ENCODE measurements at regions not wholly inside any gene's neighbourhood (a gene's known extent, or its start where the extent isn't known, plus 50 kb on each side); places are given as distances from the start of the nearest gene placed in this dataset.
"Not testable (repeated sequence)": the region's sequence is repeated elsewhere in the genome, so short reads cannot be mapped to it uniquely, and the experiment has no call there.

- Histone ChIP-seq H3K27ac (no peak overlapping the region), H3K36me3 (ENCODE audit: insufficient read depth, low read length) (no peaks in the 10 kb centered on the region), H3K4me3 (no peak overlapping the region), H3K9ac (ENCODE audit: insufficient read length) (no peak overlapping the region), H3K9me3 (ENCODE audit: low read depth, low read length) (no peaks in the 10 kb centered on the region)
- TF ChIP-seq FOXP2 (optimal IDR thresholded peaks at IDR 0.05; ENCODE audit: control extremely low read depth, extremely low read length, insufficient read depth) = no peak
- TF ChIP-seq POLR2AphosphoS5 (IDR thresholded peaks at IDR 0.05; ENCODE audit: borderline replicate concordance, low read depth, low read length) = no peak
- TF ChIP-seq EZH2 (IDR thresholded peaks at IDR 0.05) = no peak
- DNase-seq (ENCODE audit: low read depth, low spot score) = no peak
Observed at GRCh38 chr1:232859216-232859615, 54.0 kb downstream of the MAP10 start.

GRCh38 chr1:232861107-232861506 is 55.9 kb downstream of the MAP10 start:
- Histone ChIP-seq H3K4me3 (no peak overlapping the region), H3K36me3 (ENCODE audit: insufficient read depth, low read length) (no peaks in the 10 kb centered on the region), H3K9ac (ENCODE audit: insufficient read length) (no peak overlapping the region), H3K27ac (no peak overlapping the region), H3K9me3 (ENCODE audit: low read depth, low read length) (no peaks in the 10 kb centered on the region)
- TF ChIP-seq POLR2AphosphoS5 (IDR thresholded peaks at IDR 0.05; ENCODE audit: borderline replicate concordance, low read depth, low read length) (no peak), EZH2 (IDR thresholded peaks at IDR 0.05) (no peak), FOXP2 (optimal IDR thresholded peaks at IDR 0.05; ENCODE audit: control extremely low read depth, extremely low read length, insufficient read depth) (no peak)
- no peak for DNase-seq (ENCODE audit: low read depth, low spot score)

- Histone ChIP-seq H3K36me3 (ENCODE audit: insufficient read depth, low read length) (no peaks in the 10 kb centered on the region), H3K4me3 (no peak overlapping the region), H3K9me3 (ENCODE audit: low read depth, low read length) (no peaks in the 10 kb centered on the region), H3K9ac (ENCODE audit: insufficient read length) (no peak overlapping the region), H3K27ac (no peak overlapping the region)
- DNase-seq (ENCODE audit: low read depth, low spot score) = no peak
- TF ChIP-seq FOXP2 (optimal IDR thresholded peaks at IDR 0.05; ENCODE audit: control extremely low read depth, extremely low read length, insufficient read depth) (no peak), EZH2 (IDR thresholded peaks at IDR 0.05) (no peak), POLR2AphosphoS5 (IDR thresholded peaks at IDR 0.05; ENCODE audit: borderline replicate concordance, low read depth, low read length) (no peak)
Observed at GRCh38 chr1:232863544-232864275, 58.5 kb downstream of the MAP10 start.

- Histone ChIP-seq H3K9ac (ENCODE audit: insufficient read length) (no peak overlapping the region), H3K9me3 (ENCODE audit: low read depth, low read length) (no peaks in the 10 kb centered on the region), H3K4me3 (no peak overlapping the region), H3K36me3 (ENCODE audit: insufficient read depth, low read length) (no peaks in the 10 kb centered on the region), H3K27ac (no peak overlapping the region)
- DNase-seq (ENCODE audit: low read depth, low spot score) = no peak
- TF ChIP-seq EZH2 (IDR thresholded peaks at IDR 0.05) (no peak), POLR2AphosphoS5 (IDR thresholded peaks at IDR 0.05; ENCODE audit: borderline replicate concordance, low read depth, low read length) (no peak), FOXP2 (optimal IDR thresholded peaks at IDR 0.05; ENCODE audit: control extremely low read depth, extremely low read length, insufficient read depth) (no peak)
Observed at GRCh38 chr1:232865102-232865931, 60.1 kb downstream of the MAP10 start.

GRCh38 chr1:232868793-232869491 is 63.7 kb downstream of the MAP10 start:
- no peak for DNase-seq (ENCODE audit: low read depth, low spot score)
- Histone ChIP-seq H3K4me3 (peak overlapping the region; percentile 33), H3K9me3 (ENCODE audit: low read depth, low read length) (no peaks in the 10 kb centered on the region), H3K36me3 (ENCODE audit: insufficient read depth, low read length) (no peaks in the 10 kb centered on the region), H3K27ac (peak overlapping the region; percentile 12), H3K9ac (ENCODE audit: insufficient read length) (no peak overlapping the region)
- TF ChIP-seq EZH2 (IDR thresholded peaks at IDR 0.05) (no peak), FOXP2 (optimal IDR thresholded peaks at IDR 0.05; ENCODE audit: control extremely low read depth, extremely low read length, insufficient read depth) (peak; percentile 67), POLR2AphosphoS5 (IDR thresholded peaks at IDR 0.05; ENCODE audit: borderline replicate concordance, low read depth, low read length) (peak; percentile 57)

GRCh38 chr1:232871291-232871969 is 66.2 kb downstream of the MAP10 start:
- H3K9ac ChIP-seq (ENCODE audit: insufficient read length); H3K27ac ChIP-seq: not testable (repeated sequence)

GRCh38 chr1:232872284-232872683 is 67.1 kb downstream of the MAP10 start:
- no peaks in the 10 kb centered on the region for H3K36me3 ChIP-seq (ENCODE audit: insufficient read depth, low read length)
- no peak overlapping the region for H3K9ac ChIP-seq (ENCODE audit: insufficient read length)
- DNase-seq (ENCODE audit: low read depth, low spot score) = no peak
- H3K4me3 ChIP-seq = no peak overlapping the region
- no peak overlapping the region for H3K27ac ChIP-seq
- no peaks in the 10 kb centered on the region for H3K9me3 ChIP-seq (ENCODE audit: low read depth, low read length)
- no peak for TF ChIP-seq POLR2AphosphoS5 (IDR thresholded peaks at IDR 0.05; ENCODE audit: borderline replicate concordance, low read depth, low read length)
- TF ChIP-seq EZH2 (IDR thresholded peaks at IDR 0.05) = no peak
- no peak for TF ChIP-seq FOXP2 (optimal IDR thresholded peaks at IDR 0.05; ENCODE audit: control extremely low read depth, extremely low read length, insufficient read depth)

More at GRCh38 chr1:232871291-232871969, 66.2 kb downstream of the MAP10 start:
- not testable (repeated sequence) for DNase-seq (ENCODE audit: low read depth, low spot score); H3K36me3 ChIP-seq (ENCODE audit: insufficient read depth, low read length); H3K9me3 ChIP-seq (ENCODE audit: low read depth, low read length); H3K4me3 ChIP-seq

- no peak for TF ChIP-seq POLR2AphosphoS5 (IDR thresholded peaks at IDR 0.05; ENCODE audit: borderline replicate concordance, low read depth, low read length)
- TF ChIP-seq EZH2 (IDR thresholded peaks at IDR 0.05) = no peak
- TF ChIP-seq FOXP2 (optimal IDR thresholded peaks at IDR 0.05; ENCODE audit: control extremely low read depth, extremely low read length, insufficient read depth) = no peak
- H3K9me3 ChIP-seq (ENCODE audit: low read depth, low read length) = no peaks in the 10 kb centered on the region
- H3K36me3 ChIP-seq (ENCODE audit: insufficient read depth, low read length) = no peaks in the 10 kb centered on the region
- DNase-seq (ENCODE audit: low read depth, low spot score) = no peak
- no peak overlapping the region for H3K27ac ChIP-seq
- H3K4me3 ChIP-seq = no peak overlapping the region
- no peak overlapping the region for H3K9ac ChIP-seq (ENCODE audit: insufficient read length)
Observed at GRCh38 chr1:232872738-232873137, 67.5 kb downstream of the MAP10 start.
